ENCODE measurements at regions not wholly inside any gene's neighbourhood (a gene's known extent, or its start where the extent isn't known, plus 50 kb on each side); places are given as distances from the start of the nearest gene placed in this dataset.

DNA sequence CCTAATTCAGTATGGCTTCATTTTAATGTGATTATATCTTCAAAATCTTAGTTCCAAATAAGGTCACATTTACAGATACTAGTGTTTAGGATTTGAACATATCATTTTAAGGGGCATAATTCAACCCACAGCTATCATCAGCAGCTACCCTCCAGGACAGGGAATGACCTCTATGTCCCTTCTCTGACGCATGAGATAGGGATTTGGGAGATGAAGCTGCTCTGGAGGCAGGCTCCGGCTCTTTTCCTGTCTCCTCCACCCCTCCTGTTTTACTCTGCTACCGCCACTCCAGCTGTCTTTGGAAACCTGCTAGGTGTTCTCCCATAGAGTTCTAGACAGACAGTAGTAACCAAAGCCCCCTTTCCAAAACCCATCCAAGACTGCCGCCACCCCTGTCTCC is 119.2 kb downstream of the CARTPT start:
- Histone ChIP-seq H3K27me3 (replicated peaks; ENCODE audit: insufficient read depth) (no peaks in the 10 kb centered on the region), H3K4me1 (replicated peaks) (no peaks in the 10 kb centered on the region), H3K9me3 (no peaks in the 10 kb centered on the region), H3K36me3 (no peaks in the 10 kb centered on the region), H3K27ac (no peak overlapping the region), H3K4me3 (no peak overlapping the region)
- no peak for DNase-seq (ENCODE audit: low spot score)
- WGBS: 92% methylated on average over 4 of the region's 4 CpGs
- intact Hi-C loops (cut with DNase I): loop anchor here (10.0 kb wide), 1 partner anchor 47 kb away; no protein-coding TSS in a partner anchor
- TF ChIP-seq, protein P1, sequence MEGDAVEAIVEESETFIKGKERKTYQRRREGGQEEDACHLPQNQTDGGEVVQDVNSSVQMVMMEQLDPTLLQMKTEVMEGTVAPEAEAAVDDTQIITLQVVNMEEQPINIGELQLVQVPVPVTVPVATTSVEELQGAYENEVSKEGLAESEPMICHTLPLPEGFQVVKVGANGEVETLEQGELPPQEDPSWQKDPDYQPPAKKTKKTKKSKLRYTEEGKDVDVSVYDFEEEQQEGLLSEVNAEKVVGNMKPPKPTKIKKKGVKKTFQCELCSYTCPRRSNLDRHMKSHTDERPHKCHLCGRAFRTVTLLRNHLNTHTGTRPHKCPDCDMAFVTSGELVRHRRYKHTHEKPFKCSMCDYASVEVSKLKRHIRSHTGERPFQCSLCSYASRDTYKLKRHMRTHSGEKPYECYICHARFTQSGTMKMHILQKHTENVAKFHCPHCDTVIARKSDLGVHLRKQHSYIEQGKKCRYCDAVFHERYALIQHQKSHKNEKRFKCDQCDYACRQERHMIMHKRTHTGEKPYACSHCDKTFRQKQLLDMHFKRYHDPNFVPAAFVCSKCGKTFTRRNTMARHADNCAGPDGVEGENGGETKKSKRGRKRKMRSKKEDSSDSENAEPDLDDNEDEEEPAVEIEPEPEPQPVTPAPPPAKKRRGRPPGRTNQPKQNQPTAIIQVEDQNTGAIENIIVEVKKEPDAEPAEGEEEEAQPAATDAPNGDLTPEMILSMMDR (IDR thresholded peaks at IDR 0.05): no peak
- no peak for TF ChIP-seq POLR2AphosphoS5 (IDR thresholded peaks at IDR 0.05)
- TF ChIP-seq POLR2A (IDR thresholded peaks at IDR 0.05): no peak

DNA sequence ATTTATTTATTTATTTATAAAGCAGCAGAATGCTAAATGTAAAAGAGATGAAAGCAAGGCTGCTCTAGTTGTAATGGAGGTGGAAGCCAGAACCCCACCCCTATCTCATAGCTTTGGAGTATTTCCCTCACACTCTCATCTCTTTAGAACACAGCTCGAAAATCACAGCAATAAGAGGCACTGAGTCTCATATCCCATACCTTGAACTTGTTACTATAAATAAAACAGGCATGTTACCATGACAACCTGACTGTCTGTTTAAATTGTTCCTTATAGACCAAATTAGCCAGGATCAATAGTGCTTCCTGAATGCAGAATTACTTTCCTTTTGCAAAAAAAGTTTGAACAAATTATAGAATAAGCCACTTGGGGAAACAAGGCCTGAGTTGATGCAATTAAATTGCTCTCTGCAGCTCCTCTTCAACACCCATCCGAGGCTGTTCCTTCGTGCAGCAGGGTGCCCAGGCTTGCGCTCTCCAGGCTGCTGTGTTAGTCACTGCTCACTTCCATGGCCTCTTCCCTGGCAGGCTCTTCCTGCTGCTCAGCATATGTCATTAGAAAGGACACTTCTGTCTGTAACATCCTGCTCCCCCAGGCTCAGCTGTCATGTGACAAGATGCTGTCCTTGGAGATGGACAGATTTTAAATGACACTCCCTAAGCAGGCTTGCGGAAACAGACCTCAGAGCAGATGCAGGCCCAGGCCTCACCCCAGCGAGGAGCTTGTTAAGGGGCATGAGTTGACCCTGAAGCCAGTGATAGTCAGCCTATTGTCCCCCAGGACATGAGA is 120.2 kb downstream of the CARTPT start:
- intact Hi-C loops (cut with DNase I): loop anchor here (10.0 kb wide), 1 partner anchor 46 kb away; no protein-coding TSS in a partner anchor
- Histone ChIP-seq H3K4me3 (no peak overlapping the region), H3K27ac (no peak overlapping the region), H3K4me1 (replicated peaks) (no peaks in the 10 kb centered on the region), H3K27me3 (replicated peaks; ENCODE audit: insufficient read depth) (no peaks in the 10 kb centered on the region), H3K36me3 (no peaks in the 10 kb centered on the region), H3K9me3 (no peaks in the 10 kb centered on the region)
- 88% methylated on average over 6 of the region's 6 CpGs for WGBS
- TF ChIP-seq POLR2A (IDR thresholded peaks at IDR 0.05): no peak
- TF ChIP-seq POLR2AphosphoS5 (IDR thresholded peaks at IDR 0.05): no peak
- TF ChIP-seq, protein P1 (IDR thresholded peaks at IDR 0.05): no peak
- DNase-seq (ENCODE audit: low spot score): no peak

DNA sequence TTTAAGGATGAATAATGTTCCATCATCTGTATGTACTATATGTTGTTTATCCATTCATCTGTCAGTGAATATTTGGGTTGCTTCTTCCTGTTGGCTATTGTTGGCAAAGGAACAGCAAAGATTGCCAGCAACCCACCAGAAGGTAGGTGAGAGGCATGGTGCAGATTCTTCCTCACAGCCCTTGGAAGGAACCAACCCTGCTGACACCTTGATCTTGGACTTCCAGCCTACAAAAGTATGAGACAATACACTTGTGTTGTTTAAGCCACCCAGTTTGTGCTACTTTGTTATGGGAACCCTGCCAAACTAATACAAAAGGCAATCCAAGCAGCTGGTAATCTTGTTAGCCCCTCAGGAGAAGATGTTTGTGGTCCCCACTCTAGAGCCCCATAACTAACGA is 122.0 kb downstream of the CARTPT start:
- H3K4me3 ChIP-seq: no peak overlapping the region
- H3K36me3 ChIP-seq: no peaks in the 10 kb centered on the region
- H3K27ac ChIP-seq: no peak overlapping the region
- WGBS: 100% methylated on average over 1 of the region's 1 CpG
- no peaks in the 10 kb centered on the region for H3K27me3 ChIP-seq (replicated peaks; ENCODE audit: insufficient read depth)
- intact Hi-C loops (cut with DNase I): loop anchor here (5.0 kb wide), 1 partner anchor 461 kb away; no protein-coding TSS in a partner anchor
- DNase-seq (ENCODE audit: low spot score): no peak
- H3K9me3 ChIP-seq: no peaks in the 10 kb centered on the region
- no peak for TF ChIP-seq POLR2A (IDR thresholded peaks at IDR 0.05)
- no peak for TF ChIP-seq POLR2AphosphoS5 (IDR thresholded peaks at IDR 0.05)
- TF ChIP-seq, protein P1 (IDR thresholded peaks at IDR 0.05): no peak
- no peaks in the 10 kb centered on the region for H3K4me1 ChIP-seq (replicated peaks)

DNA sequence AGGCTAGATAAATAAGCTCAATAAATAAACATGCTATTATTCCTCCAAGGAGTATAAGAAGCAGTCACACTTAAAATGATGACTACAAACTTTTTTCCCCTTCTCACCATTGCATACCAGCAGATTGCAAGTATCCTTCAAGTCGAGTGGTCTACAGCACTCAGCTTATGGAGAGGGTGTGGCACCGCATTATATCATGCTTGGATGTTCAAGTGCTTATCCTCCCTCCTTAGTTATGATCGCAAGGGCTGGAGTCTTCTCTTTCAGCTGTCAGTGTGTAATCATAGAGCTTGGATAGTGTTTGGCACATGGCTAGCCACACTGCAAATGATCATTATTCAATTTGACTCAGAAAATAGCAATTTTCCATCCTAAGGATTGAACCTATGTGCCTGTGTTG is 124.0 kb downstream of the CARTPT start:
- TF ChIP-seq, protein P1 (IDR thresholded peaks at IDR 0.05): no peak
- TF ChIP-seq POLR2AphosphoS5 (IDR thresholded peaks at IDR 0.05) (no peak), POLR2A (IDR thresholded peaks at IDR 0.05) (no peak)
- DNase-seq (ENCODE audit: low spot score): no peak
- Histone ChIP-seq H3K9me3 (no peaks in the 10 kb centered on the region), H3K36me3 (no peaks in the 10 kb centered on the region), H3K27me3 (replicated peaks; ENCODE audit: insufficient read depth) (no peaks in the 10 kb centered on the region), H3K27ac (no peak overlapping the region), H3K4me3 (no peak overlapping the region), H3K4me1 (replicated peaks) (no peaks in the 10 kb centered on the region)
- intact Hi-C loops (cut with DNase I): loop anchor here (5.0 kb wide), 1 partner anchor 459 kb away; no protein-coding TSS in a partner anchor
- 94% methylated on average over 3 of the region's 3 CpGs for WGBS

DNA sequence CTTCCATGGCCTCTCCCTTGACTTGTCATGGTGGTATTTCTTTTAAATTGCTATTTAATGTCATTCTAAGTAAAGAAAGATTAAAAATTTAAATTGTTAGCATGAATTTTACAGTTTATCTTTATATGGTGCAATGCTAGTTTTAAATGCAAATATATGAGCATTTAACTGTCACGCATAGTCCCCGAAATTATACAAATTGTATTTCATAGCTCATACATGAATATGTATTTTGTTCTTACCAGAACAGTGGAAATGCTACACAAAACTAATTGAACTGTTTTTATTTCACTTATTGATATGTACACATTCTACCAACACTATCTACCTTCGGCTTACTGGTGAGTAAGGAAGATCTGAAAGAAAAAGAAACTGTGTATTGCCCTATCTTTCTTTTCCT is 125.8 kb downstream of the CARTPT start:
- TF ChIP-seq POLR2AphosphoS5 (IDR thresholded peaks at IDR 0.05) (no peak), POLR2A (IDR thresholded peaks at IDR 0.05) (no peak)
- TF ChIP-seq, protein P1 (IDR thresholded peaks at IDR 0.05): no peak
- H3K27me3 ChIP-seq (replicated peaks; ENCODE audit: insufficient read depth): no peaks in the 10 kb centered on the region
- no peaks in the 10 kb centered on the region for H3K9me3 ChIP-seq
- H3K36me3 ChIP-seq: no peaks in the 10 kb centered on the region
- H3K4me1 ChIP-seq (replicated peaks): no peaks in the 10 kb centered on the region
- 90% methylated on average over 3 of the region's 3 CpGs for whole genome bisulfite sequencing
- H3K27ac ChIP-seq: no peak overlapping the region
- no peak for DNase-seq (ENCODE audit: low spot score)
- intact Hi-C loops (cut with DNase I): loop anchor here (5.0 kb wide), 1 partner anchor 457 kb away; no protein-coding TSS in a partner anchor
- no peak overlapping the region for H3K4me3 ChIP-seq
